Endothelial cell of umbilical vein (primary cell): ENCODE measurements at regions not wholly inside any gene's neighbourhood (a gene's known extent, or its start where the extent isn't known, plus 50 kb on each side); places are given as distances from the start of the nearest gene placed in this dataset.

Source experiments
- BruUV-seq: library from RNA; stranded (reverse); fragments of 400-500 nt; replicated peaks from 2 replicates; lab custom pipeline; 2021; lab: Mats Ljungman, UMichigan
- CTCF ChIA-PET: fragments of 300-600, 350-600 bp; sonication (Branson Sonifier 250); formaldehyde crosslinking; loops from one replicate; lab custom pipeline; 2021; ENCODE audit warnings: antibody characterized with exemption, inconsistent platforms; lab: Charles Lee
- POLR2A ChIA-PET: fragments of 300-600, 350-600 bp; sonication (Branson Sonifier 250); formaldehyde crosslinking; loops from one replicate; lab custom pipeline; 2021; ENCODE audit warnings: antibody characterized with exemption, inconsistent platforms; lab: Charles Lee
- DNase-seq: peaks from one replicate; pipeline ENCODE4 v3.0.0-alpha.2; 2011; ENCODE audit warnings: low read depth, low spot score
- FAIRE-seq: peaks from 2 replicates; lab custom pipeline; 2011; peaks lifted over from hg19 to GRCh38; lab: Jason Lieb, UNC
- H2AFZ ChIP-seq: 2 replicates; pipeline ENCODE4 v1.6.0; 2012; ENCODE audit warnings: low read depth, low read length, control low read depth, inconsistent platforms
- H3K27ac ChIP-seq: 2 replicates; pipeline ENCODE4 v1.5.1; 2011; ENCODE audit warnings: low read depth, mild to moderate bottlenecking, control low read depth, low read length, moderate library complexity; ENCODE audit not compliant: insufficient read depth
- H3K27me3 ChIP-seq, 2 experiments: 2 replicates each; pipeline versions ENCODE4 v1.6.0 to v1.6.1; 2011; ENCODE audit warnings: low read length in 2 of 2, mixed read lengths in 1 of 2; ENCODE audit not compliant: control insufficient read depth in 2 of 2, insufficient read depth in 2 of 2
- H3K36me3 ChIP-seq, 2 experiments: 2 replicates in 1 of 2; 3 replicates in 1 of 2; pipeline ENCODE4 v1.5.1; 2011; ENCODE audit warnings: low read length in 2 of 2, mild to moderate bottlenecking in 1 of 2, moderate library complexity in 1 of 2; ENCODE audit not compliant: control insufficient read depth in 2 of 2, insufficient read depth in 2 of 2; ENCODE audit errors: extremely low read depth in 1 of 2
- H3K4me1 ChIP-seq: 3 replicates; pipeline ENCODE4 v1.5.1; 2011; ENCODE audit warnings: mild to moderate bottlenecking, low read length; ENCODE audit not compliant: control insufficient read depth, insufficient read depth; ENCODE audit errors: extremely low read depth
- H3K4me2 ChIP-seq: 2 replicates; pipeline ENCODE4 v1.6.1; 2011; ENCODE audit warnings: low read length, control low read depth, mixed read lengths; ENCODE audit not compliant: insufficient read depth
- H3K4me3 ChIP-seq, 3 experiments: fragments of 200-600 bp in 1 of 3; sonication (generic), shearing (Covaris generic) in 1 of 3; replicated peaks in 1 of 3; 2 replicates each; pipeline ENCODE4 v1.5.1; 2011 to 2016; ENCODE audit warnings: control low read depth in 3 of 3, low read length in 3 of 3, mild to moderate bottlenecking in 2 of 3, inconsistent platforms in 1 of 3, low read depth in 1 of 3, moderate library complexity in 1 of 3; ENCODE audit not compliant: insufficient read depth in 1 of 3
- H3K79me2 ChIP-seq: 2 replicates; pipeline ENCODE4 v1.6.0; 2012; ENCODE audit warnings: low read length, inconsistent platforms; ENCODE audit not compliant: control insufficient read depth, insufficient read depth
- H3K9ac ChIP-seq: replicated peaks from 2 replicates; pipeline ENCODE3; 2011; ENCODE audit warnings: low read length, control low read depth; ENCODE audit not compliant: insufficient read depth; ENCODE audit errors: extremely low read depth
- H3K9me1 ChIP-seq: replicated peaks from 3 replicates; pipeline ENCODE4 v1.6.0; 2011; ENCODE audit warnings: mild to moderate bottlenecking, low read length; ENCODE audit not compliant: control insufficient read depth, insufficient read depth; ENCODE audit errors: extremely low read depth
- H3K9me3 ChIP-seq: replicated peaks from 2 replicates; pipeline ENCODE4 v1.5.1; 2012; ENCODE audit warnings: low read length, inconsistent platforms; ENCODE audit not compliant: control insufficient read depth, insufficient read depth
- H4K20me1 ChIP-seq: replicated peaks from 2 replicates; pipeline ENCODE3; 2011; ENCODE audit warnings: mild to moderate bottlenecking, low read length; ENCODE audit not compliant: control insufficient read depth, insufficient read depth; ENCODE audit errors: extremely low read depth
- CTCF ChIP-seq, 2 donors: IDR thresholded peaks; 1 replicate in 1 of 2; 2 replicates in 1 of 2; pipeline ENCODE4 v1.5.1; 2011; ENCODE audit warnings: low read length in 2 of 2, mild to moderate bottlenecking in 2 of 2, moderate library complexity in 2 of 2, control low read depth in 1 of 2, inconsistent platforms in 1 of 2, low read depth in 1 of 2; ENCODE audit not compliant: insufficient read depth in 1 of 2; ENCODE audit errors: extremely low read depth in 1 of 2
- EZH2 ChIP-seq: IDR thresholded peaks from 2 replicates; pipeline ENCODE4 v1.6.1; 2012; ENCODE audit warnings: borderline replicate concordance, low read depth, mild to moderate bottlenecking, moderate library complexity, low read length, inconsistent platforms; ENCODE audit not compliant: severe bottlenecking
- FOS ChIP-seq: IDR thresholded peaks from 2 replicates; pipeline ENCODE4 v1.6.1; 2011; ENCODE audit warnings: mild to moderate bottlenecking, low read length, moderate library complexity, borderline replicate concordance; ENCODE audit not compliant: insufficient read depth
- GATA2 ChIP-seq: IDR thresholded peaks from 2 replicates; pipeline ENCODE4 v1.7.0; 2011; ENCODE audit warnings: low read depth, mild to moderate bottlenecking, moderate library complexity, mixed read lengths, low read length; ENCODE audit not compliant: insufficient read length, insufficient read depth
- JUN ChIP-seq: IDR thresholded peaks from 2 replicates; pipeline ENCODE4 v1.6.1; 2011; ENCODE audit warnings: borderline replicate concordance, low read depth; ENCODE audit not compliant: insufficient read length, insufficient read depth
- MAX ChIP-seq: IDR thresholded peaks from 2 replicates; pipeline ENCODE4 v1.6.1; 2011; ENCODE audit not compliant: insufficient read depth, insufficient read length
- MYC ChIP-seq: IDR thresholded peaks from one replicate; pipeline ENCODE4 v1.6.1; 2011; ENCODE audit warnings: mild to moderate bottlenecking, low read depth, low read length
- POLR2A ChIP-seq: IDR thresholded peaks from 2 replicates; pipeline ENCODE4 v1.6.1; 2012; ENCODE audit warnings: low read depth, mild to moderate bottlenecking, control low read depth, low read length
- POLR2AphosphoS5 ChIP-seq: IDR thresholded peaks from 2 replicates; pipeline ENCODE4 v1.6.1; 2012; ENCODE audit warnings: low read depth, mild to moderate bottlenecking, control low read depth, low read length, moderate library complexity; ENCODE audit not compliant: insufficient read depth
- dilution Hi-C: fragments of 300-500 bp; cut with MboI; formaldehyde crosslinking; loops from one replicate; pipeline ENCODE4 v1.15.0; 2019; ENCODE audit warnings: low sequenced_read_pairs; ENCODE audit not compliant: extremely low pct_ligation_motif_present
- intact Hi-C: fragments of 100-400 bp; cut with micrococcal nuclease; formaldehyde crosslinking; loops from one replicate; pipeline ENCODE4 v1.10.0; 2022

- no TSS peak for BruUV-seq
- no peaks in the 10 kb centered on the region for H3K36me3 ChIP-seq
- ChIA-PET CTCF (interaction anchor here (0.6 kb wide), 1 partner anchor 1703 kb away, joined by 3 read pairs; no protein-coding TSS in a partner anchor), POLR2A (no interaction called here)
- no peaks in the 10 kb centered on the region for H3K27me3 ChIP-seq
- no peak overlapping the region for H3K9ac ChIP-seq
- no peaks in the 10 kb centered on the region for H3K79me2 ChIP-seq
- H4K20me1 ChIP-seq: no peaks in the 10 kb centered on the region
- H3K27ac ChIP-seq: no peak overlapping the region
- no peaks in the 10 kb centered on the region for H3K4me1 ChIP-seq
- no peak overlapping the region for H3K4me2 ChIP-seq
- dilution Hi-C loops: no loop called here
- DNase-seq (no peak), FAIRE-seq (no peak)
- intact Hi-C loops: no loop called here
- no peak for TF ChIP-seq MAX
- no peak for TF ChIP-seq POLR2AphosphoS5
- no peak overlapping the region for H3K4me3 ChIP-seq
- H3K9me1 ChIP-seq: no peaks in the 10 kb centered on the region
- H2AFZ ChIP-seq: no peak overlapping the region
- H3K9me3 ChIP-seq: no peaks in the 10 kb centered on the region
These were observed 51.5 kb upstream of the C1orf53 start for GRCh38 chr1:197850918-197851317.

- no peaks in the 10 kb centered on the region for H3K4me1 ChIP-seq
- H3K4me3 ChIP-seq: no peak overlapping the region
- no peak overlapping the region for H3K4me2 ChIP-seq
- no peaks in the 10 kb centered on the region for H3K9me3 ChIP-seq
- no peaks in the 10 kb centered on the region for H4K20me1 ChIP-seq
- no peak for FAIRE-seq
- ChIA-PET CTCF (no interaction called here), POLR2A (no interaction called here)
- no peaks in the 10 kb centered on the region for H3K27me3 ChIP-seq
- dilution Hi-C loops (no loop called here), intact Hi-C loops (no loop called here)
- H3K9me1 ChIP-seq: no peaks in the 10 kb centered on the region
- no peak for DNase-seq
- no peak overlapping the region for H2AFZ ChIP-seq
- no peaks in the 10 kb centered on the region for H3K79me2 ChIP-seq
- no peak overlapping the region for H3K9ac ChIP-seq
- TF ChIP-seq EZH2 (no peak), POLR2AphosphoS5 (no peak), FOS (no peak), GATA2 (no peak), MYC (no peak), MAX (no peak), JUN (no peak), CTCF (IDR thresholded peaks at IDR 0.05; ENCODE audit: extremely low read depth in 1 of 2, insufficient read depth in 1 of 2, low read depth in 1 of 2, low read length in 2 of 2) (no peak), POLR2A (no peak)
- no peaks in the 10 kb centered on the region for H3K36me3 ChIP-seq
- no TSS peak for BruUV-seq
- H3K27ac ChIP-seq: no peak overlapping the region
These were observed 52.4 kb upstream of the C1orf53 start for GRCh38 chr1:197850042-197850441.
